HL-60 (cell line): ENCODE measurements at regions not wholly inside any gene's neighbourhood (a gene's known extent, or its start where the extent isn't known, plus 50 kb on each side); places are given as distances from the start of the nearest gene placed in this dataset.

ENCODE experiments used
- POLR2AphosphoS5 ChIP-seq: IDR thresholded peaks from 2 replicates; pipeline ENCODE4 v1.6.1; 2012; ENCODE audit warnings: low read depth
- SPI1 ChIP-seq: IDR thresholded peaks from 2 replicates; pipeline ENCODE4 v1.6.1; 2012; ENCODE audit warnings: low read depth, mild to moderate bottlenecking, borderline replicate concordance
- TF ChIP-seq, protein P1 (sequence below): IDR thresholded peaks from one replicate; pipeline ENCODE4 v1.5.1; 2011; ENCODE audit warnings: low read length, control low read depth, inconsistent platforms; ENCODE audit not compliant: insufficient read depth
- TF ChIP-seq, protein P2 (sequence below): IDR thresholded peaks from 2 replicates; pipeline ENCODE4 v1.6.1; 2012; ENCODE audit warnings: low read depth; ENCODE audit not compliant: insufficient replicate concordance

- no peak for TF ChIP-seq POLR2AphosphoS5
- TF ChIP-seq, protein P1, sequence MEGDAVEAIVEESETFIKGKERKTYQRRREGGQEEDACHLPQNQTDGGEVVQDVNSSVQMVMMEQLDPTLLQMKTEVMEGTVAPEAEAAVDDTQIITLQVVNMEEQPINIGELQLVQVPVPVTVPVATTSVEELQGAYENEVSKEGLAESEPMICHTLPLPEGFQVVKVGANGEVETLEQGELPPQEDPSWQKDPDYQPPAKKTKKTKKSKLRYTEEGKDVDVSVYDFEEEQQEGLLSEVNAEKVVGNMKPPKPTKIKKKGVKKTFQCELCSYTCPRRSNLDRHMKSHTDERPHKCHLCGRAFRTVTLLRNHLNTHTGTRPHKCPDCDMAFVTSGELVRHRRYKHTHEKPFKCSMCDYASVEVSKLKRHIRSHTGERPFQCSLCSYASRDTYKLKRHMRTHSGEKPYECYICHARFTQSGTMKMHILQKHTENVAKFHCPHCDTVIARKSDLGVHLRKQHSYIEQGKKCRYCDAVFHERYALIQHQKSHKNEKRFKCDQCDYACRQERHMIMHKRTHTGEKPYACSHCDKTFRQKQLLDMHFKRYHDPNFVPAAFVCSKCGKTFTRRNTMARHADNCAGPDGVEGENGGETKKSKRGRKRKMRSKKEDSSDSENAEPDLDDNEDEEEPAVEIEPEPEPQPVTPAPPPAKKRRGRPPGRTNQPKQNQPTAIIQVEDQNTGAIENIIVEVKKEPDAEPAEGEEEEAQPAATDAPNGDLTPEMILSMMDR = no peak
- no peak for TF ChIP-seq SPI1
- TF ChIP-seq, protein P2, sequence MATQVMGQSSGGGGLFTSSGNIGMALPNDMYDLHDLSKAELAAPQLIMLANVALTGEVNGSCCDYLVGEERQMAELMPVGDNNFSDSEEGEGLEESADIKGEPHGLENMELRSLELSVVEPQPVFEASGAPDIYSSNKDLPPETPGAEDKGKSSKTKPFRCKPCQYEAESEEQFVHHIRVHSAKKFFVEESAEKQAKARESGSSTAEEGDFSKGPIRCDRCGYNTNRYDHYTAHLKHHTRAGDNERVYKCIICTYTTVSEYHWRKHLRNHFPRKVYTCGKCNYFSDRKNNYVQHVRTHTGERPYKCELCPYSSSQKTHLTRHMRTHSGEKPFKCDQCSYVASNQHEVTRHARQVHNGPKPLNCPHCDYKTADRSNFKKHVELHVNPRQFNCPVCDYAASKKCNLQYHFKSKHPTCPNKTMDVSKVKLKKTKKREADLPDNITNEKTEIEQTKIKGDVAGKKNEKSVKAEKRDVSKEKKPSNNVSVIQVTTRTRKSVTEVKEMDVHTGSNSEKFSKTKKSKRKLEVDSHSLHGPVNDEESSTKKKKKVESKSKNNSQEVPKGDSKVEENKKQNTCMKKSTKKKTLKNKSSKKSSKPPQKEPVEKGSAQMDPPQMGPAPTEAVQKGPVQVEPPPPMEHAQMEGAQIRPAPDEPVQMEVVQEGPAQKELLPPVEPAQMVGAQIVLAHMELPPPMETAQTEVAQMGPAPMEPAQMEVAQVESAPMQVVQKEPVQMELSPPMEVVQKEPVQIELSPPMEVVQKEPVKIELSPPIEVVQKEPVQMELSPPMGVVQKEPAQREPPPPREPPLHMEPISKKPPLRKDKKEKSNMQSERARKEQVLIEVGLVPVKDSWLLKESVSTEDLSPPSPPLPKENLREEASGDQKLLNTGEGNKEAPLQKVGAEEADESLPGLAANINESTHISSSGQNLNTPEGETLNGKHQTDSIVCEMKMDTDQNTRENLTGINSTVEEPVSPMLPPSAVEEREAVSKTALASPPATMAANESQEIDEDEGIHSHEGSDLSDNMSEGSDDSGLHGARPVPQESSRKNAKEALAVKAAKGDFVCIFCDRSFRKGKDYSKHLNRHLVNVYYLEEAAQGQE = no peak
These were observed 120.7 kb upstream of the MDFIC2 start for GRCh38 chr3:70433091-70433490.
